SU-DHL-6 (cell line): ENCODE measurements at regions not wholly inside any gene's neighbourhood (a gene's known extent, or its start where the extent isn't known, plus 50 kb on each side); places are given as distances from the start of the nearest gene placed in this dataset.

Source experiments
- CTCF ChIP-seq: fragments of 200-600 bp; sonication (generic); IDR thresholded peaks from one replicate; pipeline ENCODE4 v1.5.1; 2017; ENCODE audit warnings: antibody characterized with exemption, mild to moderate bottlenecking, low read length, moderate library complexity; ENCODE audit not compliant: insufficient read depth, poor library complexity, severe bottlenecking
- EZH2phosphoT487 ChIP-seq: fragments of 200-600 bp; sonication (generic), shearing (Covaris generic); conservative IDR thresholded peaks from 2 replicates; pipeline ENCODE4 v1.6.1; 2018; ENCODE audit warnings: mild to moderate bottlenecking, antibody characterized with exemption, low read length, moderate library complexity, mixed read lengths

- TF ChIP-seq CTCF (no peak), EZH2phosphoT487 (no peak)
Measured at GRCh38 chr10:131802996-131803395, 97.8 kb upstream of the PPP2R2D start.
